Stimulated activated CD4-positive, alpha-beta T cell treated with anti-CD3 and anti-CD28 coated beads, TNF-alpha, amount 100 ng/mL, for 24 hours (primary cell): ENCODE measurements at regions not wholly inside any gene's neighbourhood (a gene's known extent, or its start where the extent isn't known, plus 50 kb on each side); places are given as distances from the start of the nearest gene placed in this dataset.
"Not testable (repeated sequence)": the region's sequence is repeated elsewhere in the genome, so short reads cannot be mapped to it uniquely, and the experiment has no call there.

Source experiments
- DNase-seq, 3 experiments: peaks; one replicate each; pipeline ENCODE4 v3.0.0-alpha.2; 2020; ENCODE audit warnings: low read depth in 3 of 3

DNA sequence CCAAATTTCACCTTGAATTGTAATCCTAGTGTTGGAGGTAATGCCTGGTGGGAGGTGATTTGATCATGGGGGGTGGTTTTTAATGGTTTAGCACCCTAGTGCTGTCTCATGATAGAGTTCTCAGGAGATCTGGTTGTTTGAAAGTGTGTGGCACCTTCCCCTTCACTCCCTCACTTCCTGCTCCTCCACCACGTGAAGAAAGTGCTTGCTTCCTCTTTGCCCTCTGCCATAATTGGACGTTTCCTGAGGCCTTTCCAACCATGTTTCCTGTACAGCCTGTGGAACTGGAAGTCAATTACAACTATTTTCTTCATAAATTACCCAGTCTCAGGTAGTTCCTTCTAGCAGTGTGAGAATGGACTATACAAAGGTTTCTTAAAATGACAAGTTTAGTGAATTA lies 251.8 kb upstream of the NETO1 start:
- DNase-seq = no peak

DNA sequence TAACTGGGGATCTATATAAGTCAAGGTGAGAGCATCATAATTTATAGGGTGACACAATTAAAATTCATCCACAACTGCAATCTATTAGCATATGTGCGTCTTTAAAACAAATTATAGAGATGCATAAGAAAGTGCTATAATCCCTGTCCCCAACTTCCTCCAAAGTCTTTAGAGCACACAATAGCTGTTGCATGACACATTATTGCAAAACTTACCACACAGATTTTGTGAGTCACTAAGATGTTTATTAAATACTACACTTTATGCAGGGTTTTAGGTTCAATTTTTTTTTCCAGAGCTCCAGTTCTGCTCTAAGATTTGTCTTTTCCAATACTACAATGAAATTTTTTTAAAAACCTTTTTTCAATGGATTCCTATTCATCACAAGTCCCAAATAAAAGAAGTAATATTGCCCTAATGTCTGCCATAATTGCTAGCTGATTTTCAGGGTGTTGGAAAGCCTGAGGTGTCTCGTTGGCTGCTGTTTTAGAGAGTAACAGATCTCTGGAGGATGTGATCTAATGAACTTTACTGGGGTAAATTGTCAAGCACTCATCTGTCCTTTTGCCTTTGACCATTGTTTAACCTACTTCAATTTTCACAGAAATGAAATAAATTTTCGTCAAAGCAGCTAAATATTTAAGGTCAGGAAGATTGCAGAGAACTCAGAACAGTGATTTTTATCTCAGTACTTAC lies 250.5 kb upstream of the NETO1 start:
- no peak for DNase-seq

DNA sequence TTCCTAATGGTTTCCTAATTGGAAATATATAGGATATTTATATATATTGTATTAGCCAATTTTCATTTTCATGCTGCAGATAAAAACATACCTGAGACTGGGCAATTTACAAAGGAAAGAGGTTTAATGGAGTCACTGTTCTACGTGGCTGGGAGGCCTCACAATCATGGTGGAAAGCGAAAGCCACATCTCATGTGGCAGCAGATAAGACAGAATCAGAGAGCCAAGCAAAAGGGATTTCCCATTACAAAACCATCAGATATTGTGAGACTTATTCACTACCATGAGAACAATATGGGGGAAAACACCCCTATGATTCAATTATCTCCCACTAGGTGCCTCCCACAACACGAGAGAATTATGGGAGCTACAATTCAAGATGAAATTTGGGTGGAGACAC lies 242.5 kb upstream of the NETO1 start:
- no peak for DNase-seq

DNA sequence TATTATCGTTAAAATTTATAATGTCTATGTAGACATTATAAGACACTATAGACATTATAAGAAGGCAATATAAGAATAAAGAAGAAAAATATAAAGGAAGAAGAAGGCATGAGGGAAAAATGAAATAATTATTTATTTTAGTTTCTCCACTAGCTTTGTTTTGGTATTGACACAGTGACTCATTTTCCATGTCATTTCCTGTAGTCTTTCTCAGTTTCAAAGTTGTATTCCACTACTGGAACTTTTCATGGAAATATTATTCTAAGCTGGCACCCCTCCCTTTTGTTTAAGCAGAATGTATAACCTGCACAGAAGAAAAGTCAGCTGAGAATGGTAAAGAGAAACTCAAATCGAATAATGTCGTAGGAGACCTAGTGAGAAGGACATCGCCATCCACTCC lies 234.2 kb upstream of the NETO1 start:
- no peak for DNase-seq

DNA sequence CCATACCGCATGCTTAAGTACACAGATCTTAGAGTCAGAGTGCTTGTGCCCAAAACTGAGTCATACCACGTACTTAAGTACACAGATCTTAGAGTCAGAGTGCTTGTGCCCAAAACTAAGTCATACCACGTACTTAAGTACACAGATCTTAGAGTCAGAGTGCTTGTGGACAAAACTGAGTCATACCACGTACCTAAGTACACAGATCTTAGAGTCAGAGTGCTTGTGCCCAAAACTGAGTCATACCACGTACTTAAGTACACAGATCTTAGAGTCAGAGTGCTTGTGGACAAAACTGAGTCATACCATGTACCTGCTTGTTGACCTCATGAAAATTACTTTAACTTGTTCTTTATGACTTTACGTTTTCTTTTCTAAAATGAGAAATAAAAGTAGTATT lies 233.7 kb upstream of the NETO1 start:
- DNase-seq = not testable (repeated sequence)

DNA sequence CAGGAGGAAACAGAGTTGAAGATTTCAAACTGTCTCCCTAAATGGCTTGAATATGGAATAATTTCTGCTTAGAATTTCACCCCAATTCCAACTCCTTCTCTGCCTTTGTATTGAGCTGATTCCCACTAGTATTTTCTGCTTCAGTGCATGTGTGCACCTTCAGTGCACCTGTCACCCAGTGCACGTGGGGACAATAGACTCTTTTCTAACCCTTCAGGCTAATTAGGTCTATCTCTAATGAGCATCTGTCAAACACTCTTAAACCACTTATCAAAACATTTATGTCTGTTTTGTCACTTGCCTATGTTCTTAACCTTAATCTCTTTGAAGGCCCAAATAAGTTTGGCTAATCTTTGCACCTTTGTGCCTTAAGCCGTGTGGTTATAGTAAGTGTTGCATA lies 232.0 kb upstream of the NETO1 start:
- DNase-seq = no peak

GRCh38 chr18:73093687-73094250 lies 226.0 kb upstream of the NETO1 start:
- no peak for DNase-seq

DNA sequence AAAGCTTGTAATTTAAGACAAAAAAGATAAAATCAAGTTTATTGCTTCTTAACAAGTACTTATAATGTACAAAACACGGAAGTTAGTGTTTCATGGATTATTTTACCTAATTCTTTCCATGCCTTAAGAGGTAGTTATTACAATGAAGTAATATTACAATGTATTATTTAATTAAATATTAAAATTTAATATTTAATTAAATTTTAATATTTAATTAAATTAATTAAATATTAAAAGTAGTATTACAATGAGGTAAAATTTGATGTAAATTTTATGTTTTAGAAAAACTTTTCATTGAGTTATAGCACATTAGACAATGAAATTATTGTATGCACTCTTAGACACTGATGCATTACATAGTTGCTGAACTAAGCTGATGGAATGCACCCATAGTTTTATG lies 220.7 kb upstream of the NETO1 start:
- DNase-seq = no peak

DNA sequence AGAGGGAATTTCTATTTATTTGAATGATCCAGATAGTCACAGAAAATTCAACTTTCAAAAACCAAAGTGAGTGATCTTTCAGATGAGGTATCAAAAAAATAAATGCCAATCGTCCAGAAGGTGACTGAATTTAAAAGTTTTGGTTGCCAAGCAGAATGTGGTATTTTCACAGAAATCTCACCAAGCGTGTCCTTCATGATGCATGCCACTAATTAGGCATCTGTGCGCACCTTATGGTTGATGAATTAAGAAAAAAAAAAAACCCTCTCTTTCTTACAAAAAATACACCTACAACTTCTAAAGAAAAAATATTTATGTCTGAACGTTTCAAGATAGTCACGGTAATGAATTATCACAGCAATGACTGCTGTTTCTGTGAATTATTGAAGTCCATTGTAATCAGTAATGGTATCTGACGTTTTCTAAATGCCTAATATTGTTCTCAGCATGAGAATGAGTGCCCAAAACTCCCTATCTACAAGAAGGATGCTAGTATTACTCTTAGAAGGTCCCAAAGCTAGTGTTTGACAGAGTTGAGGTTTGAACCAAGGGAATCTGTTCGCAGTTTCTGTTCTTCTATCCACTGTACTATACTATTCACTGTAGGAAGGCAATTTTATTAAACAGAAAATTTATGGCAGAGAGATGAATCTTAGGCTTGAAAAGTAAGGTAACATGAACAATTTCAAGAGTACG lies 219.6 kb upstream of the NETO1 start:
- no peak for DNase-seq

GRCh38 chr18:73079920-73080319 lies 212.1 kb upstream of the NETO1 start:
- no peak for DNase-seq

- no peak for DNase-seq
Measured at GRCh38 chr18:73060666-73061288, 193.0 kb upstream of the NETO1 start.

DNA sequence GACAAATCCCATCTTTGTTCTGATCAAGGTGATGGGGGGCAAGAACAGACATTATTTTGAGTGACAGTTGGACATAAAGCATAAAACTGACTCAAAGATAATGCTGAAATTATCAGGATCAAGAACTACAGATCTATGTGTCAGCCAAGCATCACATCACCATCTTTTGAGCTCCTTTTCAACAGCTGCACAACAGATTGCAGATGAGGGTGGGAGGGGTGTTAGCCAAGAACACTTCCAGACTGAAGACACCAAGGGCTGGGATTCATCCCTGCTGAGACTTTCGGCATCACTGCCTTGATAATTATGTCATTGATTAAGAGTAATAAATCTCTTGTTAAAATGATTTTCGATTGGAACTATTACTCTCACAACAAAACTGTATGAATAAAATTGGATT lies 191.5 kb upstream of the NETO1 start:
- DNase-seq = no peak

- no peak for DNase-seq
Measured at GRCh38 chr18:73047688-73048087, 179.9 kb upstream of the NETO1 start.

DNA sequence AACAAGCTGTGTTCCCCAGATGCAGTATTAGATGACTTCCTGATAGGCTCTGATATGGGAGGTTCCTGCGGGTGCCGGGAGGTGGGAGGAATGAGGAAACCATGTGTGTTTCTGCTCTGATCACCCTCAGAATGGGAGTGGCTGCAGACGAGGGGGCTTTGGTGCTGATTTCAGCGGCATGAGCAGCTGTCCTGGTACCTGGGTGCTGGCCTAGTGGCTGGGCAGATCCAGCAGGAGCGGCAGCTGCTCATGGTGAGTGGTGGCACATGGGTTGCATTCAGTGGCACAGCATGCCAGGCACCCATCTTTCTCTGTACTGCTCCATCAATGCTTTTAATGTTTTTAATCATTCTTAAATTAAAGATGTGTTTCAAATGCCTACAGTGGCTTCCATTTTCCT lies 177.2 kb upstream of the NETO1 start:
- no peak for DNase-seq

DNA sequence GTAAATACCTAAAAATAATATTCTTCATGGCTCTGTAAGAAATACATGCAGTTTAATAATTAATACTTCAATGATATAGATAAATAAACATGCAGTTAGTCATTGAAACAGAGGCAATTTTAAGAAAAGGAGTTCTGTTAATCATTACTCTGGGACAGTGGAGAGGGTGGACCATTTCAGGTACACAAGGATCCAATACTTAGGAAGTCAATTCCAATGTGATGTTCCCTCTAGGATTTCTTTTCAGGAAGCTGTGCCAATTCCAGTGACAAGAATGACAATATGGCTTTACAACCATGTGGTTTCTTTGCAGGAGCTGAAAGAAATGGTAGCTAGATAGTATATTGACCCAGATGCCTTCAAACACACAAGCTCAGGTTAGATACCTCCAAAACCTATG lies 175.8 kb upstream of the NETO1 start:
- no peak for DNase-seq

DNA sequence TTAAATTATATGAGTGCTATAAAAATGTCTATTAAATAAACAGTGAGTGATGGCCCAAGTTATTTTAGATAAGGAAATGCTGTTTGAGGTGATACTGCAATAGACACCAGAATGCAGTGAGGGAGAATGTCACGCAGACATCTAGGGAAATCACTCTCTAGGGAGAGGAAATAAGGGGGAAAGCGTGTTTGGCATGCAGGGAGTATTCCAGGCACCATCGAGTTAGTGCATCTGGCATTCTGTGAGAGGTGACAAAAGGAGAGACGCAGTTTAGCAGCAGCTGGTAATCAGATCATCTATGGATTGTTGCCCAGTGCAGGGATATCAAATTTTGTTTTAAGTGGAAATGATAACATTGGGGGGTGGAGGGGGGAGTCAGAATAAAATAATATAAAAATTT lies 175.4 kb upstream of the NETO1 start:
- no peak for DNase-seq

DNA sequence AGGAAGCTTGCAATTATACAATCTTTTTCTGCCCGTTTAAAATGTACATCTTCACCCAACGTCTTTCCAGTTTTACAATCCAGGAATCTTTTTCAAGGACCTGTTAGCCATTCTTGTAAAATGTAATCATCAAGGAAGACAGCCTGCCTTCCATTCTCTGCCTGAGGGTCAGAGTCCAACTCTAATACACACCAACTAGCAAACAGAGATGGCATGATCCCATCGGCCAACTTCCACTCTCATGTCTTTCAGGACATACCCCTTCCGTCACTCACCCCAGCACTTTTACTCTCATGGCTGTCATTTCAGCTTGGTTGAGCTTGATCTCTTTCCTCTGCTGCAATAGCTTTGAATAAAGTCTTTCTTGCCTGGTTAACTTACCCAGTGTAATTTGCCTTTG lies 172.5 kb upstream of the NETO1 start:
- no peak for DNase-seq

DNA sequence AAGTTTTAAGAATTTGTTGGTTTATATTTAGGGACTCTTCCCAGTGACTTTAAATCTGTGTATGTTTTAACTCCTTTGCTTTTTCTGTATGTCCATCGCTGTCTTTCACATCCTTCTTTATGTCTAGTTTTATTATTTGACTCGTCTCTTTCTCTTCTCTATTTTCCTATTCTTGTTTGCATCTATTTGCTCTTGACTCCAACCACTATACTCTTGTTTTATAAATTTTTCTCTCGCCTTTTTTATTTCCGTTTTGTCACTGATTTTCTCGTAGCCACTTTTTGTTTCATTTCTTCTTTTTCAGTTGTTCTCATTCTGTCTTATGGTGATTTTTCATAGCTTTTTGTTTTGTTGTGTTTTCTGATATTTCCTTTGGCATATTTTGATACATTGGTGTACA lies 170.5 kb upstream of the NETO1 start:
- DNase-seq = no peak

GRCh38 chr18:73023975-73024374 lies 156.2 kb upstream of the NETO1 start:
- no peak for DNase-seq

- no peak for DNase-seq
Measured at GRCh38 chr18:73009691-73010090, 141.9 kb upstream of the NETO1 start.

GRCh38 chr18:73007915-73008308 lies 140.1 kb upstream of the NETO1 start:
- DNase-seq = no peak

GRCh38 chr18:73007195-73007914 lies 139.6 kb upstream of the NETO1 start:
- DNase-seq = no peak
